IMR-90 (cell line): ENCODE measurements at regions not wholly inside any gene's neighbourhood (a gene's known extent, or its start where the extent isn't known, plus 50 kb on each side); places are given as distances from the start of the nearest gene placed in this dataset.

Experiments
- ATAC-seq: fragments of 200-7000 bp; cut with Tn5 transposase; 2 replicates; pipeline ENCODE4 v1.9.1; 2020; ENCODE audit warnings: low read depth, mild to moderate bottlenecking, moderate library complexity
- BruUV-seq: library from RNA; stranded (reverse); fragments of 400-500 nt; replicated peaks from 2 replicates; lab custom pipeline; 2021; lab: Mats Ljungman, UMichigan
- CTCF ChIA-PET: fragments of 300-600 bp; formaldehyde crosslinking; extraction: SDS; loops from one replicate; lab custom pipeline; 2021; ENCODE audit warnings: antibody characterized with exemption; lab: Yijun Ruan, JAX
- POLR2A ChIA-PET: fragments of 300-600 bp; sonication (Branson Sonifier 250); formaldehyde crosslinking; loops from one replicate; lab custom pipeline; 2022; ENCODE audit warnings: antibody characterized with exemption; ENCODE audit not compliant: unreplicated experiment; lab: Charles Lee
- DNase-seq: peaks from one replicate; pipeline ENCODE4 v3.0.0; 2013
- H2AFZ ChIP-seq: replicated peaks from 2 replicates; pipeline ENCODE3; 2013; ENCODE audit warnings: low read length, mild to moderate bottlenecking; ENCODE audit not compliant: poor library complexity
- H2AK5ac ChIP-seq: 2 replicates; pipeline ENCODE4 v1.6.1; 2013; ENCODE audit warnings: low read depth, low read length, inconsistent platforms
- H2AK9ac ChIP-seq: replicated peaks from 2 replicates; pipeline ENCODE3; 2013; ENCODE audit warnings: mild to moderate bottlenecking, low read depth, low read length, moderate library complexity; ENCODE audit not compliant: poor library complexity
- H2BK120ac ChIP-seq: 2 replicates; pipeline ENCODE4 v1.6.1; 2013; ENCODE audit warnings: low read depth, low read length, inconsistent platforms
- H2BK15ac ChIP-seq: 3 replicates; pipeline ENCODE4 v1.6.1; 2013; ENCODE audit warnings: low read depth, low read length, inconsistent platforms
- H2BK20ac ChIP-seq: 2 replicates; pipeline ENCODE4 v1.6.1; 2013; ENCODE audit warnings: low read depth, mild to moderate bottlenecking, inconsistent platforms, low read length, moderate library complexity
- H2BK5ac ChIP-seq: 2 replicates; pipeline ENCODE4 v1.6.1; 2013; ENCODE audit warnings: mild to moderate bottlenecking, low read depth, low read length, inconsistent platforms; ENCODE audit not compliant: poor library complexity, severe bottlenecking
- H3K14ac ChIP-seq: replicated peaks from 2 replicates; pipeline ENCODE4 v1.6.1; 2013; ENCODE audit warnings: low read depth, low read length, inconsistent platforms
- H3K18ac ChIP-seq: 2 replicates; pipeline ENCODE4 v1.6.1; 2013; ENCODE audit warnings: low read depth, low read length, control low read depth
- H3K23ac ChIP-seq: 2 replicates; pipeline ENCODE4 v1.6.1; 2013; ENCODE audit warnings: low read depth, low read length, inconsistent platforms
- H3K27ac ChIP-seq: 2 replicates; pipeline ENCODE4 v1.5.1; 2013; ENCODE audit warnings: mild to moderate bottlenecking, control low read depth, low read length; ENCODE audit not compliant: insufficient read depth
- H3K27me3 ChIP-seq: 2 replicates; pipeline ENCODE4 v1.6.1; 2013; ENCODE audit warnings: low read length; ENCODE audit not compliant: control insufficient read depth, insufficient read depth
- H3K36me3 ChIP-seq: 2 replicates; pipeline ENCODE4 v1.6.1; 2013; ENCODE audit warnings: low read length, mixed read lengths; ENCODE audit not compliant: control insufficient read depth, insufficient read depth
- H3K4ac ChIP-seq: 2 replicates; pipeline ENCODE4 v1.6.1; 2013; ENCODE audit warnings: low read depth, low read length, inconsistent platforms
- H3K4me1 ChIP-seq: 2 replicates; pipeline ENCODE4 v1.6.1; 2013; ENCODE audit warnings: low read length, mixed read lengths; ENCODE audit not compliant: control insufficient read depth, insufficient read depth
- H3K4me2 ChIP-seq: 2 replicates; pipeline ENCODE4 v1.6.1; 2013; ENCODE audit warnings: low read depth, mild to moderate bottlenecking, control low read depth, low read length, moderate library complexity
- H3K4me3 ChIP-seq: 2 replicates; pipeline ENCODE4 v1.5.1; 2013; ENCODE audit warnings: low read depth, mild to moderate bottlenecking, control low read depth, low read length, moderate library complexity; ENCODE audit not compliant: insufficient read depth
- H3K56ac ChIP-seq: 2 replicates; pipeline ENCODE4 v1.6.1; 2013; ENCODE audit warnings: low read length, inconsistent platforms; ENCODE audit not compliant: insufficient read depth; ENCODE audit errors: extremely low read depth
- H3K79me1 ChIP-seq, 2 experiments: 2 replicates each; pipeline ENCODE4 v1.6.1; 2013; ENCODE audit warnings: low read length in 2 of 2, inconsistent platforms in 1 of 2, low read depth in 1 of 2
- H3K9ac ChIP-seq: 2 replicates; pipeline ENCODE4 v1.6.1; 2013; ENCODE audit warnings: low read depth, low read length, control low read depth
- H3K9me1 ChIP-seq: 2 replicates; pipeline ENCODE4 v1.6.1; 2013; ENCODE audit warnings: low read length, inconsistent platforms; ENCODE audit not compliant: insufficient read depth
- H3K9me3 ChIP-seq: 2 replicates; pipeline ENCODE4 v1.6.1; 2013; ENCODE audit warnings: low read length; ENCODE audit not compliant: control insufficient read depth, insufficient read depth
- H4K20me1 ChIP-seq: 2 replicates; pipeline ENCODE4 v1.6.1; 2013; ENCODE audit warnings: low read length, inconsistent platforms; ENCODE audit not compliant: insufficient read depth
- H4K5ac ChIP-seq: 2 replicates; pipeline ENCODE4 v1.6.1; 2013; ENCODE audit warnings: mild to moderate bottlenecking, low read depth, low read length, control low read depth
- H4K8ac ChIP-seq, 2 experiments: 2 replicates each; pipeline ENCODE4 v1.6.1; 2013; ENCODE audit warnings: low read depth in 2 of 2, low read length in 2 of 2, control low read depth in 1 of 2, inconsistent platforms in 1 of 2
- H4K91ac ChIP-seq: 2 replicates; pipeline ENCODE4 v1.6.1; 2013; ENCODE audit warnings: low read depth, low read length, inconsistent platforms; ENCODE audit not compliant: insufficient read depth
- USF2 ChIP-seq: fragments of 150-350 bp; IDR thresholded peaks from 2 replicates; pipeline ENCODE4 v1.6.1; 2017; ENCODE audit warnings: mild to moderate bottlenecking, antibody characterized with exemption, low read length, low read depth
- WGBS, 2 experiments: methylation state at CpG; one replicate each; pipeline versions ENCODE4 v1.1.5 to v1.1.7; 2013; ENCODE audit warnings: missing lambda C conversion rate in 2 of 2; ENCODE audit not compliant: insufficient read length in 1 of 2; ENCODE audit errors: extremely low coverage in 2 of 2; 5-methylcytosine and 5-hydroxymethylcytosine counted together
- dilution Hi-C: fragments of 300-500 bp; cut with HindIII; formaldehyde crosslinking; loops from one replicate; pipeline ENCODE4 v1.14.3; 2018; ENCODE audit warnings: low sequenced_read_pairs; ENCODE audit not compliant: unreplicated experiment
- in situ Hi-C: fragments of 300-500 bp; cut with MboI; formaldehyde crosslinking; loops from 3 replicates; pipeline ENCODE4 v1.14.3; 2019; ENCODE audit warnings: low sequenced_read_pairs, inconsistent platforms, mixed read lengths
- intact Hi-C: fragments of 100-400 bp; cut with micrococcal nuclease; formaldehyde crosslinking; loops from 2 replicates; pipeline ENCODE4 v1.10.0; 2022

GRCh38 chr17:74024871-74025531 is 178.5 kb upstream of the RPL38 start:
- TF ChIP-seq USF2 = no peak
- Histone ChIP-seq H3K14ac (no peak overlapping the region), H3K79me1 (no peaks in the 10 kb centered on the region), H3K23ac (no peak overlapping the region), H4K20me1 (no peaks in the 10 kb centered on the region), H3K4me2 (no peak overlapping the region), H2BK120ac (no peak overlapping the region), H4K91ac (no peak overlapping the region), H3K9me3 (peaks cover 37% of the 10 kb centered on the region), H2AK5ac (no peak overlapping the region), H3K4me1 (no peaks in the 10 kb centered on the region), H3K9me1 (no peaks in the 10 kb centered on the region), H4K5ac (no peak overlapping the region), H2BK15ac (no peak overlapping the region), H2AFZ (no peak overlapping the region), H3K4ac (no peak overlapping the region), H3K36me3 (no peaks in the 10 kb centered on the region), H3K27ac (no peak overlapping the region), H2BK5ac (no peak overlapping the region), H3K4me3 (no peak overlapping the region), H4K8ac (no peak overlapping the region), H3K56ac (no peak overlapping the region), H3K27me3 (no peaks in the 10 kb centered on the region), H2AK9ac (no peak overlapping the region), H2BK20ac (no peak overlapping the region), H3K9ac (no peak overlapping the region), H3K18ac (no peak overlapping the region)
- WGBS, 2 experiments = 10% methylated on average over 3 of the region's 10 CpGs; no CpG with 5 or more reads in 1 of the 2 experiments
- ChIA-PET CTCF (interaction anchor here (0.6 kb wide), 1 partner anchor 60 kb away, joined by 4 read pairs; no protein-coding TSS in a partner anchor), POLR2A (no interaction called here)
- intact Hi-C loops (no loop called here), in situ Hi-C loops (loop anchor here (10.0 kb wide), 1 partner anchor 60 kb away; no protein-coding TSS in a partner anchor), dilution Hi-C loops (no loop called here)
- no peak for DNase-seq
- BruUV-seq = no TSS peak
- no peak for ATAC-seq
